NCI-H1436 (cell line): ENCODE measurements at regions not wholly inside any gene's neighbourhood (a gene's known extent, or its start where the extent isn't known, plus 50 kb on each side); places are given as distances from the start of the nearest gene placed in this dataset.

Experiments used
- DNase-seq: peaks from one replicate; lab custom pipeline; 2025; lab: John Stamatoyannopoulos, UW

- no peak for DNase-seq
Measured at GRCh38 chr1:56417646-56418045, 161.7 kb downstream of the PLPP3 start.

GRCh38 chr1:56416495-56416894 is 162.9 kb downstream of the PLPP3 start:
- DNase-seq: no peak

GRCh38 chr1:56415720-56416119 is 163.6 kb downstream of the PLPP3 start:
- no peak for DNase-seq

- no peak for DNase-seq
Measured at GRCh38 chr1:56415258-56415657, 164.1 kb downstream of the PLPP3 start.

GRCh38 chr1:56414728-56415224 is 164.6 kb downstream of the PLPP3 start:
- peak; percentile 8 for DNase-seq

GRCh38 chr1:56413671-56414199 is 165.6 kb downstream of the PLPP3 start:
- DNase-seq: no peak

- DNase-seq: no peak
Measured at GRCh38 chr1:56411484-56412180, 167.7 kb downstream of the PLPP3 start.

GRCh38 chr1:56411021-56411420 is 168.3 kb downstream of the PLPP3 start:
- DNase-seq: no peak

- no peak for DNase-seq
Measured at GRCh38 chr1:56410405-56410804, 169.0 kb downstream of the PLPP3 start.

GRCh38 chr1:56409112-56409691 is 170.2 kb downstream of the PLPP3 start:
- DNase-seq: peak; percentile 3

GRCh38 chr1:56406821-56407220 is 172.5 kb downstream of the PLPP3 start:
- no peak for DNase-seq

- DNase-seq: no peak
Measured at GRCh38 chr1:56404561-56405030, 174.8 kb downstream of the PLPP3 start.

GRCh38 chr1:56404066-56404465 is 175.3 kb downstream of the PLPP3 start:
- DNase-seq: no peak

GRCh38 chr1:56403321-56403720 is 176.0 kb downstream of the PLPP3 start:
- DNase-seq: no peak

GRCh38 chr1:56401191-56401590 is 178.2 kb downstream of the PLPP3 start:
- no peak for DNase-seq

GRCh38 chr1:56400526-56400925 is 178.8 kb downstream of the PLPP3 start:
- no peak for DNase-seq

GRCh38 chr1:56399795-56400194 is 179.6 kb downstream of the PLPP3 start:
- no peak for DNase-seq

GRCh38 chr1:56399326-56399725 is 180.0 kb downstream of the PLPP3 start:
- no peak for DNase-seq

GRCh38 chr1:56397811-56398231 is 181.5 kb downstream of the PLPP3 start:
- DNase-seq: no peak

- no peak for DNase-seq
Measured at GRCh38 chr1:56397409-56397808, 182.0 kb downstream of the PLPP3 start.

- DNase-seq: peak; percentile 41
Measured at GRCh38 chr1:56396581-56396980, 182.8 kb downstream of the PLPP3 start.

GRCh38 chr1:56395776-56396175 is 183.6 kb downstream of the PLPP3 start:
- no peak for DNase-seq

GRCh38 chr1:56394298-56394697 is 185.1 kb downstream of the PLPP3 start:
- DNase-seq: no peak
